ENCODE measurements at regions not wholly inside any gene's neighbourhood (a gene's known extent, or its start where the extent isn't known, plus 50 kb on each side); places are given as distances from the start of the nearest gene placed in this dataset.

DNA sequence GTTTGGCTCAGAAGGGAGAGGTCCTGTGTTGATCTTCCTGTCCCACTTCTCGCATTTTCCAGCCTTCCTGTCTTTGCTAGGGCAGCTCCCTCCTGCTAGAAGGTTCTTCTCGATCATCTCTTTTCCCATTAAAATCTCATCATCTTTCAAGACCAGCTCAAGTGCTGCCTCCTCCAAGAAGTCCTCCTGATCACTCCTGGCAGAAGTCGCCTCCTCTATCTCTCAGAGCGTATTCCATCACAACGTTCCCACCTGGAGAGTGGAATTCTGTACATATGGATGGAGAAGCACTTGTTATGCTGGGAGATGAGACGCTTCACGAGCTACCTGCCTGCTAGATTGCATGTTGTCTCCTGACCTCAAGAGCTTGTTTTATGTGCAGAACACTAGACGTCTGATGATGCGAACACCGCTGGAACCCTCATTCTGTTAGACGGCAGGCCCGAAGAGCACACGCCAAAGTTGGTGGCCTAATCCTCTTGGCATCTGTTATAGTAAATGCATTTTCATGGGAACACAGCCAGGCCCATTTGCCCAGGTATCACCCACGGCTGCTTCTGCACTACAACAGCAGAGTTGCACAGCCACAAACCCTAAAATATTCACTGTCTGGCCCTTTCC lies 68.0 kb upstream of the INSIG1 start:
- TF ChIP-seq, protein P1, sequence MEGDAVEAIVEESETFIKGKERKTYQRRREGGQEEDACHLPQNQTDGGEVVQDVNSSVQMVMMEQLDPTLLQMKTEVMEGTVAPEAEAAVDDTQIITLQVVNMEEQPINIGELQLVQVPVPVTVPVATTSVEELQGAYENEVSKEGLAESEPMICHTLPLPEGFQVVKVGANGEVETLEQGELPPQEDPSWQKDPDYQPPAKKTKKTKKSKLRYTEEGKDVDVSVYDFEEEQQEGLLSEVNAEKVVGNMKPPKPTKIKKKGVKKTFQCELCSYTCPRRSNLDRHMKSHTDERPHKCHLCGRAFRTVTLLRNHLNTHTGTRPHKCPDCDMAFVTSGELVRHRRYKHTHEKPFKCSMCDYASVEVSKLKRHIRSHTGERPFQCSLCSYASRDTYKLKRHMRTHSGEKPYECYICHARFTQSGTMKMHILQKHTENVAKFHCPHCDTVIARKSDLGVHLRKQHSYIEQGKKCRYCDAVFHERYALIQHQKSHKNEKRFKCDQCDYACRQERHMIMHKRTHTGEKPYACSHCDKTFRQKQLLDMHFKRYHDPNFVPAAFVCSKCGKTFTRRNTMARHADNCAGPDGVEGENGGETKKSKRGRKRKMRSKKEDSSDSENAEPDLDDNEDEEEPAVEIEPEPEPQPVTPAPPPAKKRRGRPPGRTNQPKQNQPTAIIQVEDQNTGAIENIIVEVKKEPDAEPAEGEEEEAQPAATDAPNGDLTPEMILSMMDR (IDR thresholded peaks at IDR 0.05; ENCODE audit: extremely low read depth in 1 of 2, insufficient read depth in 1 of 2, low read depth in 1 of 2, low read length in 2 of 2): no peak
- TF ChIP-seq FOS (IDR thresholded peaks at IDR 0.05; ENCODE audit: borderline replicate concordance, insufficient read depth, low read length): no peak
- TF ChIP-seq POLR2AphosphoS5 (IDR thresholded peaks at IDR 0.05; ENCODE audit: insufficient read depth, low read depth, low read length): no peak
- TF ChIP-seq, protein P2, sequence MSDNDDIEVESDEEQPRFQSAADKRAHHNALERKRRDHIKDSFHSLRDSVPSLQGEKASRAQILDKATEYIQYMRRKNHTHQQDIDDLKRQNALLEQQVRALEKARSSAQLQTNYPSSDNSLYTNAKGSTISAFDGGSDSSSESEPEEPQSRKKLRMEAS (IDR thresholded peaks at IDR 0.05; ENCODE audit: insufficient read depth, insufficient read length): no peak
- TF ChIP-seq POLR2A (IDR thresholded peaks at IDR 0.05; ENCODE audit: low read depth, low read length): no peak
- TF ChIP-seq MYC (IDR thresholded peaks at IDR 0.05; ENCODE audit: low read depth, low read length): no peak
